ENCODE measurements at regions not wholly inside any gene's neighbourhood (a gene's known extent, or its start where the extent isn't known, plus 50 kb on each side); places are given as distances from the start of the nearest gene placed in this dataset.
"Not testable (repeated sequence)": the region's sequence is repeated elsewhere in the genome, so short reads cannot be mapped to it uniquely, and the experiment has no call there.

GRCh38 chr5:100983601-100984000, 80.5 kb upstream of the ST8SIA4 start:
- CTCF ChIA-PET (ENCODE audit: partially characterized antibody); H3K27ac ChIP-seq (ENCODE audit: low read depth, low read length); DNase-seq (ENCODE audit: low read depth in 1 of 2, low spot score in 2 of 2); H3K4me1 ChIP-seq (replicated peaks in 1 of 4; ENCODE audit: control insufficient read depth in 3 of 4, insufficient read depth in 4 of 4, low read length in 3 of 4); H2AK5ac ChIP-seq (ENCODE audit: low read depth, low read length); H2BK5ac ChIP-seq (ENCODE audit: low read depth, low read length); H3K9me3 ChIP-seq (ENCODE audit: insufficient read depth in 2 of 2, low read depth in 1 of 2, low read length in 1 of 2); H2AFZ ChIP-seq (ENCODE audit: low read length); H3K14ac ChIP-seq (ENCODE audit: insufficient read length); H4K8ac ChIP-seq (ENCODE audit: extremely low read depth, insufficient read depth, low read length); H3K56ac ChIP-seq (replicated peaks; ENCODE audit: insufficient read length, low read depth, low read length); H3K4me2 ChIP-seq (ENCODE audit: insufficient read depth in 1 of 2, low read depth in 2 of 2, low read length in 2 of 2); H3K18ac ChIP-seq (ENCODE audit: extremely low read depth, low read length); H4K20me1 ChIP-seq (replicated peaks in 1 of 2; ENCODE audit: control insufficient read depth in 1 of 2, insufficient read depth in 2 of 2, low read length in 2 of 2); H3K4me3 ChIP-seq (ENCODE audit: extremely low read depth in 1 of 4, insufficient read depth in 2 of 4, low read depth in 3 of 4, low read length in 4 of 4); H2BK15ac ChIP-seq (ENCODE audit: low read length); H3K4ac ChIP-seq (replicated peaks; ENCODE audit: insufficient read length, low read depth, low read length); POLR2A ChIA-PET (ENCODE audit: partially characterized antibody); H3K23me2 ChIP-seq (ENCODE audit: low read depth, low read length); H3K79me1 ChIP-seq (ENCODE audit: low read depth, low read length); H2BK120ac ChIP-seq (replicated peaks; ENCODE audit: low read depth, low read length); H3K23ac ChIP-seq (ENCODE audit: insufficient read length); H3K36me3 ChIP-seq (ENCODE audit: control insufficient read depth in 2 of 4, insufficient read depth in 4 of 4, low read length in 3 of 4); H3K27me3 ChIP-seq (replicated peaks in 1 of 4; ENCODE audit: control insufficient read depth in 3 of 4, extremely low read depth in 1 of 4, insufficient read depth in 3 of 4, low read length in 3 of 4); H4K91ac ChIP-seq (replicated peaks; ENCODE audit: insufficient read length, low read length); H2BK20ac ChIP-seq (ENCODE audit: low read length); H2BK12ac ChIP-seq (ENCODE audit: low read depth, low read length); FAIRE-seq; H3K79me2 ChIP-seq (ENCODE audit: control insufficient read depth in 1 of 2, insufficient read depth in 2 of 2, low read length in 2 of 2); H4K5ac ChIP-seq (ENCODE audit: insufficient read length, low read depth, low read length); H3K9ac ChIP-seq (replicated peaks in 1 of 4; ENCODE audit: extremely low read depth in 1 of 4, low read depth in 3 of 4, low read length in 3 of 4): not testable (repeated sequence)
- WGBS, 2 experiments (ENCODE audit: extremely low coverage in 1 of 2, insufficient coverage in 1 of 2, insufficient read length in 1 of 2, insufficient replicate concordance in 2 of 2, low coverage in 1 of 2, low lambda C conversion rate in 2 of 2, missing lambda C conversion rate in 1 of 2): 94% methylated on average over 5 of the region's 6 CpGs; no CpG with 5 or more reads in 1 of the 2 experiments

All from H1 (cell line).